HEK293 (cell line): ENCODE measurements at regions not wholly inside any gene's neighbourhood (a gene's known extent, or its start where the extent isn't known, plus 50 kb on each side); places are given as distances from the start of the nearest gene placed in this dataset.

Experiments used
- REPIN1 ChIP-seq: fragments of 450-650 bp; formaldehyde crosslinking; IDR thresholded peaks from 2 replicates; pipeline ENCODE4 v1.5.1; 2017; ENCODE audit warnings: missing biosample characterization, missing genetic modification characterization, low read depth
- SALL2 ChIP-seq: fragments of 450-650 bp; formaldehyde crosslinking; IDR thresholded peaks from 2 replicates; pipeline ENCODE4 v1.5.0; 2017; ENCODE audit warnings: missing biosample characterization, mild to moderate bottlenecking, missing genetic modification characterization, borderline replicate concordance
- ZNF37A ChIP-seq: fragments of 450-650 bp; IDR thresholded peaks from 2 replicates; pipeline ENCODE4 v1.5.1; 2018; ENCODE audit warnings: missing biosample characterization, missing genetic modification characterization
- ZNF549 ChIP-seq: fragments of 450-650 bp; IDR thresholded peaks from 2 replicates; pipeline ENCODE4 v1.5.1; 2018; ENCODE audit warnings: missing biosample characterization, missing genetic modification characterization, mild to moderate bottlenecking, inconsistent platforms, moderate library complexity
- ZNF777 ChIP-seq: fragments of 450-650 bp; formaldehyde crosslinking; IDR thresholded peaks from 2 replicates; pipeline ENCODE4 v1.5.1; 2017; ENCODE audit warnings: missing biosample characterization, missing genetic modification characterization, borderline replicate concordance
- TF ChIP-seq, protein P1 (sequence below): fragments of 450-650 bp; formaldehyde crosslinking; IDR thresholded peaks from 2 replicates; pipeline ENCODE4 v1.5.1; 2016; ENCODE audit warnings: missing biosample characterization, missing genetic modification characterization

DNA sequence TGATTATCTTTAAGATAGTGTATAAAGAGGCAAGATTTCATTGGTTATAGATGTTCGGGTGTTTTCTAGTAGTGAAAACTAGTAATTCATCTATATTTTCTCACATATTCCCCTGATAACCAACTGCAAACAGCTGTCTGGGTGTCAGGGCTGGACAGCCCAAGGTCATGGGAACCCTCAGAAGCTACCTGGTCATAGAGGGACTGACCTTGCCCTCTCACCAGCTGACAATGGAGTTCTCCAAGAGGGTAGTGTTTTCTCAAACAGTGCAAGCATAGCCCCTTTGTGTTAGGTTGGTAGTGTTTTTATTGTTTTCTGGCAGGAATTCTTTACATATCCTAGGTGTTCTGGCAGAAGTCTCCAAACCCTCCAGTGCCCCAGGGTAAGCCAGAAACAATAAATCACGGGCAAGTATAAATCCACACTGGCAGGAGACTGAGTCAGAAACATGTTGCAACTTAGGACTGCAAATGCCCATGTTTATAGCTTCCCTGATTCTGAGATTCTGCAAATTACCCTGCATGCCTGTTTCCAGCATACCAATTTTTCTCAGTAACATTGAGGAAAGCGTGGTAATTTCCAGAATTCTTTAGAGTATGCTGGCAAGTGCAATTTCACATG lies 82.8 kb upstream of the ATP1A1 start:
- TF ChIP-seq REPIN1 (tag by site-specific recombination), result no peak
- TF ChIP-seq, protein P1, sequence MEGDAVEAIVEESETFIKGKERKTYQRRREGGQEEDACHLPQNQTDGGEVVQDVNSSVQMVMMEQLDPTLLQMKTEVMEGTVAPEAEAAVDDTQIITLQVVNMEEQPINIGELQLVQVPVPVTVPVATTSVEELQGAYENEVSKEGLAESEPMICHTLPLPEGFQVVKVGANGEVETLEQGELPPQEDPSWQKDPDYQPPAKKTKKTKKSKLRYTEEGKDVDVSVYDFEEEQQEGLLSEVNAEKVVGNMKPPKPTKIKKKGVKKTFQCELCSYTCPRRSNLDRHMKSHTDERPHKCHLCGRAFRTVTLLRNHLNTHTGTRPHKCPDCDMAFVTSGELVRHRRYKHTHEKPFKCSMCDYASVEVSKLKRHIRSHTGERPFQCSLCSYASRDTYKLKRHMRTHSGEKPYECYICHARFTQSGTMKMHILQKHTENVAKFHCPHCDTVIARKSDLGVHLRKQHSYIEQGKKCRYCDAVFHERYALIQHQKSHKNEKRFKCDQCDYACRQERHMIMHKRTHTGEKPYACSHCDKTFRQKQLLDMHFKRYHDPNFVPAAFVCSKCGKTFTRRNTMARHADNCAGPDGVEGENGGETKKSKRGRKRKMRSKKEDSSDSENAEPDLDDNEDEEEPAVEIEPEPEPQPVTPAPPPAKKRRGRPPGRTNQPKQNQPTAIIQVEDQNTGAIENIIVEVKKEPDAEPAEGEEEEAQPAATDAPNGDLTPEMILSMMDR (tag by site-specific recombination), result no peak
- no peak for TF ChIP-seq ZNF777
- TF ChIP-seq ZNF37A, result no peak
- TF ChIP-seq SALL2 (tag by site-specific recombination), result no peak
- no peak for TF ChIP-seq ZNF549 (tag by site-specific recombination)
